HEK293T (cell line): ENCODE measurements at regions not wholly inside any gene's neighbourhood (a gene's known extent, or its start where the extent isn't known, plus 50 kb on each side); places are given as distances from the start of the nearest gene placed in this dataset.

ENCODE experiments used
- ARNT ChIP-seq: fragments of 450-650 bp; IDR thresholded peaks from 2 replicates; pipeline ENCODE4 v1.6.1; 2017; ENCODE audit warnings: mild to moderate bottlenecking
- BHLHE40 ChIP-seq: fragments of 450-650 bp; IDR thresholded peaks from 2 replicates; pipeline ENCODE4 v1.6.1; 2016; ENCODE audit warnings: mild to moderate bottlenecking, moderate library complexity, borderline replicate concordance
- ELF4 ChIP-seq: fragments of 450-650 bp; IDR thresholded peaks from 2 replicates; pipeline ENCODE4 v1.6.1; 2017; ENCODE audit warnings: antibody characterized with exemption
- FOXK2 ChIP-seq: fragments of 450-650 bp; IDR thresholded peaks from 2 replicates; pipeline ENCODE4 v1.6.1; 2016; ENCODE audit warnings: mild to moderate bottlenecking
- FOXM1 ChIP-seq: fragments of 450-650 bp; IDR thresholded peaks from 2 replicates; pipeline ENCODE4 v1.6.1; 2017; ENCODE audit warnings: mild to moderate bottlenecking, borderline replicate concordance
- L3MBTL2 ChIP-seq: fragments of 450-650 bp; conservative IDR thresholded peaks from 2 replicates; pipeline ENCODE4 v1.6.1; 2016; ENCODE audit warnings: mild to moderate bottlenecking
- SP1 ChIP-seq: fragments of 450-650 bp; IDR thresholded peaks from 2 replicates; pipeline ENCODE4 v1.6.1; 2017
- SUZ12 ChIP-seq: fragments of 450-650 bp; IDR thresholded peaks from 2 replicates; pipeline ENCODE4 v1.6.1; 2016; ENCODE audit warnings: mild to moderate bottlenecking
- TARDBP ChIP-seq: fragments of 450-650 bp; IDR thresholded peaks from 2 replicates; pipeline ENCODE4 v1.6.1; 2016
- ZNF384 ChIP-seq: fragments of 450-650 bp; IDR thresholded peaks from 2 replicates; pipeline ENCODE4 v1.6.1; 2016
- TF ChIP-seq, protein P1 (sequence below): fragments of 450-650 bp; IDR thresholded peaks from 2 replicates; pipeline ENCODE4 v1.6.1; 2016

GRCh38 chr5:38011668-38012188, 171.9 kb upstream of the GDNF start:
- TF ChIP-seq FOXM1 (no peak), ELF4 (no peak), BHLHE40 (no peak), L3MBTL2 (no peak), FOXK2 (no peak), TARDBP (no peak), SUZ12 (no peak), SP1 (no peak), ZNF384 (no peak), ARNT (no peak)
- TF ChIP-seq, protein P1, sequence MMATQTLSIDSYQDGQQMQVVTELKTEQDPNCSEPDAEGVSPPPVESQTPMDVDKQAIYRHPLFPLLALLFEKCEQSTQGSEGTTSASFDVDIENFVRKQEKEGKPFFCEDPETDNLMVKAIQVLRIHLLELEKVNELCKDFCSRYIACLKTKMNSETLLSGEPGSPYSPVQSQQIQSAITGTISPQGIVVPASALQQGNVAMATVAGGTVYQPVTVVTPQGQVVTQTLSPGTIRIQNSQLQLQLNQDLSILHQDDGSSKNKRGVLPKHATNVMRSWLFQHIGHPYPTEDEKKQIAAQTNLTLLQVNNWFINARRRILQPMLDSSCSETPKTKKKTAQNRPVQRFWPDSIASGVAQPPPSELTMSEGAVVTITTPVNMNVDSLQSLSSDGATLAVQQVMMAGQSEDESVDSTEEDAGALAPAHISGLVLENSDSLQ: no peak
